Lung (tissue), 11 donors: ENCODE measurements at regions not wholly inside any gene's neighbourhood (a gene's known extent, or its start where the extent isn't known, plus 50 kb on each side); places are given as distances from the start of the nearest gene placed in this dataset.

Source experiments
- ATAC-seq: fragments of 200-7000 bp; cut with Tn5 transposase; one replicate; pipeline ENCODE4 v1.9.1; 2020; ENCODE audit warnings: moderate number of reproducible peaks; ENCODE audit not compliant: insufficient read depth, low FRiP score
- DNase-seq, 3 donors: peaks; one replicate each; pipeline ENCODE4 v3.0.0-alpha.2; 2013 to 2017
- H3K27ac ChIP-seq, 2 donors: one replicate each; pipeline ENCODE4 v1.5.1; 2013; ENCODE audit warnings: mild to moderate bottlenecking in 2 of 2, moderate library complexity in 2 of 2, control low read depth in 1 of 2, inconsistent platforms in 1 of 2, low read depth in 1 of 2, low read length in 1 of 2
- H3K27me3 ChIP-seq, 3 donors: one replicate each; pipeline ENCODE4 v1.5.1; 2013; ENCODE audit warnings: low read length in 2 of 3; ENCODE audit not compliant: control insufficient read depth in 3 of 3, insufficient read depth in 3 of 3
- H3K36me3 ChIP-seq, 4 donors: one replicate each; pipeline ENCODE4 v1.5.1; 2013; ENCODE audit warnings: low read length in 4 of 4, mild to moderate bottlenecking in 1 of 4, moderate library complexity in 1 of 4; ENCODE audit not compliant: control insufficient read depth in 4 of 4, insufficient read depth in 4 of 4
- H3K4me1 ChIP-seq, 5 donors: one replicate each; pipeline ENCODE4 v1.5.1; 2013; ENCODE audit warnings: low read length in 5 of 5, mild to moderate bottlenecking in 2 of 5, moderate library complexity in 1 of 5; ENCODE audit not compliant: control insufficient read depth in 5 of 5, insufficient read depth in 5 of 5
- H3K4me3 ChIP-seq: one replicate; pipeline ENCODE4 v1.5.1; 2013; ENCODE audit warnings: mild to moderate bottlenecking, control low read depth, moderate library complexity
- H3K9ac ChIP-seq, 2 donors: one replicate each; pipeline ENCODE4 v1.5.1; 2013; ENCODE audit warnings: low read length in 2 of 2, control low read depth in 1 of 2; ENCODE audit not compliant: insufficient read depth in 1 of 2
- H3K9me3 ChIP-seq, 4 donors: one replicate each; pipeline ENCODE4 v1.5.1; 2013; ENCODE audit warnings: low read length in 3 of 4, mild to moderate bottlenecking in 1 of 4, moderate library complexity in 1 of 4; ENCODE audit not compliant: control insufficient read depth in 4 of 4, insufficient read depth in 3 of 4
- CTCF ChIP-seq: IDR thresholded peaks from 2 replicates; pipeline ENCODE4 v1.5.1; 2012; ENCODE audit warnings: mild to moderate bottlenecking; ENCODE audit errors: control extremely low read depth, extremely low read depth
- WGBS, 2 donors: extraction: QIAGEN DNeasy Blood & Tissue Kit; methylation state at CpG; one replicate each; pipeline ENCODE4 v1.1.7; 2013; 5-methylcytosine and 5-hydroxymethylcytosine counted together
- donor health status: control.
- donor health status: control.
- donor health status: Bipolar disorder and iron deficiency.
- donor health status: healthy.
- donor health status: DM: yes; HTN: yes; CAD: no.

- 63 to 90% methylated on average over 2 of the region's 2 CpGs for WGBS, 2 donors
Observed at GRCh38 chr15:49758856-49759255, 138.0 kb downstream of the DTWD1 start.

GRCh38 chr15:49760749-49761148 lies 139.9 kb downstream of the DTWD1 start:
- DNase-seq: no peak
- ATAC-seq: no peak
- peaks cover 0 to 8% (median 4%) of the 10 kb centered on the region in 4 donors for H3K9me3 ChIP-seq
- no peak for TF ChIP-seq CTCF
- H3K9ac ChIP-seq: no peak overlapping the region
- H3K4me3 ChIP-seq: no peak overlapping the region
- no peaks in the 10 kb centered on the region for H3K27me3 ChIP-seq
- no peak overlapping the region for H3K27ac ChIP-seq
- no peaks in the 10 kb centered on the region for H3K36me3 ChIP-seq
- 81 to 96% methylated on average over 1 of the region's 1 CpG for WGBS, 2 donors
- no peaks in the 10 kb centered on the region for H3K4me1 ChIP-seq

More at GRCh38 chr15:49758856-49759255, 138.0 kb downstream of the DTWD1 start:
- ATAC-seq (no peak), DNase-seq (no peak)
- no peak overlapping the region for H3K9ac ChIP-seq
- TF ChIP-seq CTCF: no peak
- H3K9me3 ChIP-seq: peaks cover 0 to 7% (median 3%) of the 10 kb centered on the region in 4 donors
- no peaks in the 10 kb centered on the region for H3K4me1 ChIP-seq
- H3K27ac ChIP-seq: no peak overlapping the region
- no peaks in the 10 kb centered on the region for H3K36me3 ChIP-seq
- H3K4me3 ChIP-seq: no peak overlapping the region
- H3K27me3 ChIP-seq: no peaks in the 10 kb centered on the region

- no peaks in the 10 kb centered on the region for H3K27me3 ChIP-seq
- ATAC-seq (no peak), DNase-seq (no peak)
- no peak for TF ChIP-seq CTCF
- H3K4me3 ChIP-seq: no peak overlapping the region
- no peak overlapping the region for H3K9ac ChIP-seq
- no peaks in the 10 kb centered on the region for H3K4me1 ChIP-seq
- no peak overlapping the region for H3K27ac ChIP-seq
- WGBS, 2 donors: 32 to 59% methylated on average over 1 of the region's 1 CpG
- H3K9me3 ChIP-seq: peaks cover 0 to 2% (median 0%) of the 10 kb centered on the region in 4 donors
- H3K36me3 ChIP-seq: no peaks in the 10 kb centered on the region
Observed at GRCh38 chr15:49769225-49769624, 148.4 kb downstream of the DTWD1 start.

- Histone ChIP-seq H3K27ac (no peak overlapping the region), H3K27me3 (no peaks in the 10 kb centered on the region), H3K4me1 (no peaks in the 10 kb centered on the region), H3K4me3 (no peak overlapping the region), H3K36me3 (no peaks in the 10 kb centered on the region), H3K9ac (no peak overlapping the region), H3K9me3 (peaks cover 0 to 3% (median 0%) of the 10 kb centered on the region in 4 donors)
- no peak for DNase-seq
- no peak for TF ChIP-seq CTCF
- ATAC-seq: no peak
Observed at GRCh38 chr15:49789436-49789835, 168.6 kb downstream of the DTWD1 start.
